NCI-H2107 treated with DMSO at 0.1 percent for 48 hours (cell line): ENCODE measurements at regions not wholly inside any gene's neighbourhood (a gene's known extent, or its start where the extent isn't known, plus 50 kb on each side); places are given as distances from the start of the nearest gene placed in this dataset.
A peak's percentile ranks its signal among the peaks of the same experiment; 100 is the strongest.

Experiments
- DNase-seq: peaks from one replicate; lab custom pipeline; 2025; ENCODE audit not compliant: unreplicated experiment; lab: John Stamatoyannopoulos, UW

DNA sequence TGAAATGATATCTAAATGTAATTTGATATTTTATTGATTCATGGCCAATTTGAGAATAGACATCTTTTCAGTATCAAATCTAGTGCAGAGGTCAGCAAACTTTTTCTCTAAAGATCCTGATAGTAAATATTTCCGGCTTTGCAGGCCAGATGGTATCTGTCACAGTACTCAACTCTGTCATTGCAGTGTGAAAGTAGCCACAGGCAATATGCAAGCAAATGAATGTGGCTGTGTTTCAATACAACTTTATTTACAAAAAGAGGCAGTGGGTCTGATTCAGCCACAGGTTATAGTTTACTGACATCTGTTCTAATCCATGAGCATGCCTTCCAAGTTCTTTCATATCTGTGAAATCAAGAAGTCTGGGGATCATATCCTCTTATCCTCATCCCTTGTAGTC, 221.2 kb downstream of the PRDM2 start:
- no peak for DNase-seq

DNA sequence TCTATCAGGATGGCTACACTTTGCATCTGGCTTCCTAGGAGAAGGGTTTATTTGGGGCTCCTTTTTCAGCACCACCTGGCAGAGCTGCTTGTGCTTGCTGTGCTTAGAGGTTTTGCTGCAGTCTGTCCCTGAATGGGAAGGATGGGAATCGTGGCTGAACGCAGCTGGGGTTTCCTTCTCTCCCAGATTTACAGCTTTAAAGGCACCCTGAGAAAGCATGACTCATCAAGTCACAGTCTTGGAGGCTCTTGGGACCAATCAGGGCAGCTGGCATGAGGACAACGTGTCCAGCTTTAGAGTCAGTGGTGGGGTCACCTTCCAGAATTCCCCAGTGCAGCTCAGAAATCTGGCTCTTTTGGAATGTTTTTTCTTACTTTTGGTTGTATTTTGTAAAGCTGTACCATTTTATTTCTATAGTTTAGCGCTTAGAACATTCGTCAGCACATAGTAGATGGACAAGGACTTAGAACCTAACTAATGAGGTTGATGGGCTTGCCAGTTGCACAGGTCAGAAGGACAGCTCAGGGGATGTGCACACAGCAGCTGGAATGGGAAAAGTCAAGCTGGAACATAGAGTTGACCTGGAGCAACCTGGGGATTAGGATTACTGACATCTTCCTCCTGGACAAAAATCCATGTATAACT, 222.6 kb downstream of the PRDM2 start:
- DNase-seq, result no peak

DNA sequence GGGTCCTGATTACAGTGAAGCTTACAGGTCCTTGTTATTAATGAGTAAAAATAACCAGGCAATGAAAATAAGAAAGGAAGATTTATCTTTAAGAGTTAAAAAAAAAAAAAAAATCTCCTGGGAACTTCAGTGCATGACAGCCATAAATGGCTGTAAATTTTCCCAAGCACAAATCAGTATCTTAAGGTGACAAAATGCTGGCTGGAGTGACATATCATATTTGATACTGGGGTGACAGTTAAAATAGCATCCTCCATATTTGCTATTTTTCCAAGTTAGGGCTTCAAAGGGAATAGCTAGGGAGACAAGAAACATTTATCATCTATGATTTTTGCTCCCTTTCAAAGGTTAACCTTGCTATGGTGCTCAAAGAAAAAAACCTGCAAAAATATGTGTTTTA, 226.6 kb downstream of the PRDM2 start:
- no peak for DNase-seq

DNA sequence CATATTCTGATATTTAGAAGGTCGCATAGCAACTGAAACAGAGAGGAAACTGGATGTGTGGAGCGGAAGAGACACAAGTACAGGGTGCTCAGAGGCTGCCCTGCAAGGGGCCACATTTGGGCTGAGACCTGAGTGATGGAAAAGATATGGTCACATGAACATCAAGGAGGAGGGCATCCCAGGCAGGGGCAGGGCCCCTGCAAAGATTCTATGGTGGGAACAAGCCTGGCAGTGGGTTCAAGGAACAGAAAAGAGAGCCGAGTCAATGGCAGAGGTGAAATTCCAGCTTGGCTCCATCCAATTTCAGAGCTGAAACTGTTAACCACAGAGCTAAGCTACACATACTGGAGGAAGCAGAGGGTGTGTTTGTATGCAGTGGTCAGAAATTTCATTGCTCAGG, 227.7 kb downstream of the PRDM2 start:
- no peak for DNase-seq

DNA sequence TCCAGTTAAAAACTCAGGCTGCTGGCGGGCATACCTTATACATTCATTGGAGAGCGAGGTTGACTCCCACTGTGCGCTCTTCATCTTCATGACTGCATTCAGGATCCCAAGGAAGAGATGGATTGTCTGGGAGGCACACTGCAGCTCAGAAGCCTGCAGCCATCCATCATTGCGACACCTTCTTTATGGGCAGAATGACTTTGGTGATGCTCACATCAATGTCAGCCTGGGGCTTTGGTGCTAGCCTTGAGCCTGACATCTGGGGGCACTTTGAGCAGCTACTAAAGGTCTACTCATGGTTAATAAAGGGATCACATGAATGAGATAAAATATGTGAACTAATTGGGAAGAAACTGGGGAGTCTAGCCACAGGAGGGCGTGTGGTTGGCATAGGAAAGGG, 229.3 kb downstream of the PRDM2 start:
- no peak for DNase-seq

DNA sequence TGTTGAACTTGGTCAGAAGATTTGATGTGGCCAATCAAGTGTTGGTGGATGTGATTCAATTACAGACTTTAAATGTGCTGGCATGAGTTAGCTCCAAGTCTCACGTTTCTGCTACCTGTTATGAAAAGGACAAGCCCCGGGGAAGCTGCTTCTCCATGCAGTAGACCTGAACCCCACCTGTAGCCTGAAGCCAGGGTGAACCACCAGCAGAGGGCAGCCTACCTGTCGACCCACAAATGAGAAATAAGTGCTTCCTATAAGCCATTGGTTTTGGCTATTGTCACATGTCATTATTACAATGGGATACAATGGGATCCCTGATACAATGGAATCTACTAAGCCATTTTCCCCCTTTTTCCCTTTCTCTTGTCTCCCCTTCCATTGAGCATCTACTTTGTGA, 230.2 kb downstream of the PRDM2 start:
- DNase-seq, result no peak

DNA sequence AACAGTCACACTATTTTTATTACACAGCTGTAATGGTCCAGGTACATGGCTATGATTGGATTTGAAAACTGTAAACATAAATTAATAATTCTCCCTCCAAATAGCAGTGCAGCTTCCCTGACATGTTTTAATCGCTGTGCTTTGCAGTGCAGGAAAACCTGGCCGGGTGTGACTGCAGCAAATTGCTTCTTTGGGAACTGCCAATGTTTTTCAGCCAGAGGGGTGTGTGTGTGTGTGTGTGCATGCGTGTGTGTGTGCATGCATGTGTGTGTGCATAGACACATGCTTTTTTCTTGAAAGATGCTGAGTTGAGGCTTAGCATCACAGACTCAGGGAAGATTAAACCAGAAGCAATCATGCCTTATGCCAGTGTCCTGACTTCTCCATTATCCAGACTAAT, 231.2 kb downstream of the PRDM2 start:
- no peak for DNase-seq

DNA sequence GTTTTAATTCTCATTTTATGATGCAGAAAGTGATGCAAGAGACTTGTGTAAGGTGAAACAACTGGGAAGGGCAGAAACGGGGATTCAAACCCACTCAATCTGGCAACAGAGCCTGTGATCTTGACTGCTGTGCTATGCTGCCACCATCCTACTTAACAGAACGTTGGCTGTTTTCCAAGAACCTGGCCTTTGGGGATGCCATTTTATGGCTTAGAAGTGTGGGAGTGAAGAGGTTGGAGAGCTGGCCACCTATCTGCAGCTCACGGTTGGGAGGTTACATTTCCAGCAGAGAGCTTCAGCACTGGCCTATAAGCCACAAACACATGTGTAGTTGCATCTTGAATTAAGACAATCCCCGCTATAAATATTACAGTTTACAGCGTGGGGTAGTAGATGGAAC, 235.3 kb downstream of the PRDM2 start:
- DNase-seq, result peak; percentile 5

DNA sequence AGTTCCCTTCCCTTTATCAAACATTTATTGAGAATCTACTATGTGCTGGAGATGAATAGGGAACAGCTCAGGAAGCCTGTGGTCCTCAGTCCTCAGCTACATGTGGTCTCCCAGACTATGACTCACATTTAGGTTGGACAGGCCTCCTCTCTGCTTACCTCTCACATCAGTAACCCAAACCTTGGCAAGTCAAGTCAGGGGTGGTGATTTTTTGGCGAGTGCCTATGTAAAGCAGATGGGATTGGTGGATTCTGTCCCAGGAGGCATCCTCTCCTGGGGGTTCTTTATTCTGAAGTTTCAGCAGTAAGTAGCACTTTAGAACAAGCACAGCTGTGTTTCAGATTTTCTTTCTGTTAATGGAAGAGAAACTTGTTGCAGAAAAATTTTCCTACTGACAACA, 241.3 kb downstream of the PRDM2 start:
- no peak for DNase-seq

DNA sequence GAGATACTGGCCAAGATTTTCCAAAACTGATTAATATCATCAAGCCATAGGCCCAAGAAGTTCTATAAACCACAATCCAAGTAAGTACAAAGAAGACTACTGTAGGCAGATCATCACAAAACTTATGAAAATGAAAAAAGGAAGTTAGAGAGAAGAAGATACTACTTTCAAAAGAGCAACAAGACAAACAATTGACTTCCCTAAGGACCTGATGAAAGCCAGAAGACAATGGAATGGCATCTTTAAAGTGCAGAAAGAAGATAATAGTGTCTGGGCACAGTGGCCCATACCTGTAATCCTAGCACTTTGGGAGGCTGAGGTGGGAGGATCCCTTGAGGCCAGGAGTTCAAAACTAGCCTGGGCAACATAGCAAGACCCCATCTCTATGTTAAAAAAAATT, 243.1 kb downstream of the PRDM2 start:
- no peak for DNase-seq

DNA sequence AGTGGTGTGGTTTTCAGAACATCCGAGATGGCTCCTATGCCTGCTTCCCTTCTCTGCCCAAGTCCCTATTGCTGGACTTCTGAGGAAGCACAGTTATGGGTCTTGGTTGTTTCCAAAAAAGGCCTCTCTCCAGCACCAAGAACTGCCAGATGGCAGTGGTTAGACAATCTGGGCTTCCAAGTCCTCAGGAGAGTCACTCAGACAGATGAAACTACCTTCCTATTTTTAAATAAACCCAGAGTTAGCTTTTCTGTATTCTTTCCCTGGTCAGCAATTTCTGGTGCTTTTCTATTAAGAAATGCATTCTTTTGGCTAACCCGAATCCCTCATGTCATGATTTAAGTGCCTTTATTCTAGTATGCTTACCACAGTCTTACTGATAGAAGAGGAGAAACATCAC, 245.9 kb downstream of the PRDM2 start:
- no peak for DNase-seq

DNA sequence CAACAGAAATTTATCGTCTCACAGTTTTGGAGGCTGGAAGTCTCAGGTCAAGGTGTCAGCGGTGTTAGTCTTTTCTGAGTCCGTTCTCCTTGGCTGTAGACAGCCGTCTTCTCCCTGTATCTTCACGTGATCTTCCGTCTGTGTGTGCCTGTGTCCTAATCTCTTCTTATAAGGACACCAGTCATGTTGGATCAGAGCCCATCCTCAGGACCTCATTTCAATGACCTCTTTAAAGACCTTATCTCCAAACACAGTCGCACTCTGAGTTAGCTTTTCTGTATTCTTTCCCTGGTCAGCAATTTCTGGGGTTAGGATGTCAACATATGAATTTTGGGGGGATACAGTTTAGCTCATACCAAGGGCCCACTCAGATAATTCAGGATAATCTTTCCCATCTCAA, 247.7 kb downstream of the PRDM2 start:
- no peak for DNase-seq

DNA sequence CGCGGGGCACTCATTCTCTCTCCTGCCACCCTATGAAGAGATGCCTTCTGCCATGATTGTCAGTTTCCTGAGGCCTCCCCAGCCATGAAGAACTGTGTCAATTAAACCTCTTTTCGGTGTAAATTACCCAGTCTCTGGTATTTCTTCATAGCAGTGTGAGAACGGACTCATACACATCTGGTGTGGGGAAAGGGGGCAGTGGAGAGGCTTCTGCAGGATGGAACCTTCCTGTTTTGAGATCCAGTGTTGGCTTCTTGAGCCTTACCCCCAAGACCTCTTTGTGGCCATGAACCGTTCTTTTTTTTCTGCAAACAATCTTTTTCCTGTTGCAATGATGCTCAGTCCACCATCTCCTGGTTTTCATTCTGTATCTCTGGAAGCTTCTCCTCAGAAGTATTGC, 248.4 kb downstream of the PRDM2 start:
- no peak for DNase-seq

DNA sequence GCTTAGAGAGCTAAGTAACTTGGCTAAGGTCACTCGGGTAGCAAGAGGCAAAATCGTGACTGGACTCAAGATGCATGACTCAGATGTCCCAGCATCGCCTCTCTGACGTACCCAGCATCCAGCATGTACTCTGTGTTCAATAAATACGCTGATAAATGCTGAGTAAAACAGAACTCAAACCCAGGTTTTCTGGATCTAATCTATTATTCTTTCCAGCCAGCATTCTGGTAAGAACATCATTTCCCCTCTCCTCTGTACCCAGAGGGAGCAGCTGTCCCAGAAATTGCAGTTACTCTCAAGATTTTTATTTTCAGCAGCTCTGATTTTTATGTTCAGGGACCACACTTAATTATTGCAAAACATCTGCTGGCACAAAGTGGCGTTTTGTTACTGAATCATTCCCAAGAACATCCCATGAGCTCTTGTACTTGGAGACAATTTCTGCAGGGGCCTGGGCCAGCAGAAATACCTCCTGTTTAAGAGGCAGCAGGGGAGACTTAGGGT, 249.0 kb downstream of the PRDM2 start:
- no peak for DNase-seq

DNA sequence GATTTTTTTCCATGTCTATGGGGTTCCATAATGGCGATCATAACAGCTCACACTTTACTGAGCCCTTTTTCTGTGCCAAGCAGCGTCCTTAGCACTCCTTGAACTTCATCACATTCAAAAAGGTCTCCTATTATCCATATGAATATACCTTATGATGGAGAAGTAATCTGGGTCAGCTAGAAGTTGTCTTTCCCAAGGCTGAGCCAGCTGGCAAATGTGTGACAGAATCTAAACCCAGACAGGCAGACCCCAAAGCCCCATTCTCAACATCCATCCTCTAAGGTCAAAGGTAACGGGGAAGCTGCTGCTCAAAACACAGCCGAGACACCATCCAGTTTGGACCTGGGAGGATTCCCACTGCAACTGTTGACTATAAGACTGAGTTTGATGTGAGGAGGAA, 249.6 kb downstream of the PRDM2 start:
- DNase-seq, result no peak

DNA sequence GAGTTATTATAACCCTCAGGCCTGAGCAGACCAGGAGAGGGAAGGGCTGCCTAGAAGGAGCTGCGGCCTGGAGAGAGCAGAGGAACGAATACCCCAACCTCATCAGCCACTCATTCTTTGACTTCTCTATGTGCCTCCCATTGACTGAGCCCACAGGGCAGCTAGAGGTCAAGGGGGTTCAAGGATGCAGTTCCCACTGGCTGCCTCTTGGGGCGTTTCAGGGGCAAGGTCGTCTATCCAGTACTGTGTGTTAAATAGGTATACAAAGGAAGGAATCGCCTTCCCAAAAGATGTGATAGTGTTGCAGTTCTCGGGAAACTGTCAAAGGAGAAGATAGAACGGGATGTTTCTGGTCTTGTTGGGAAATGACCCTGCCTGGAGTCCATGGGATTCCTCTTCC, 250.6 kb downstream of the PRDM2 start:
- DNase-seq, result no peak

DNA sequence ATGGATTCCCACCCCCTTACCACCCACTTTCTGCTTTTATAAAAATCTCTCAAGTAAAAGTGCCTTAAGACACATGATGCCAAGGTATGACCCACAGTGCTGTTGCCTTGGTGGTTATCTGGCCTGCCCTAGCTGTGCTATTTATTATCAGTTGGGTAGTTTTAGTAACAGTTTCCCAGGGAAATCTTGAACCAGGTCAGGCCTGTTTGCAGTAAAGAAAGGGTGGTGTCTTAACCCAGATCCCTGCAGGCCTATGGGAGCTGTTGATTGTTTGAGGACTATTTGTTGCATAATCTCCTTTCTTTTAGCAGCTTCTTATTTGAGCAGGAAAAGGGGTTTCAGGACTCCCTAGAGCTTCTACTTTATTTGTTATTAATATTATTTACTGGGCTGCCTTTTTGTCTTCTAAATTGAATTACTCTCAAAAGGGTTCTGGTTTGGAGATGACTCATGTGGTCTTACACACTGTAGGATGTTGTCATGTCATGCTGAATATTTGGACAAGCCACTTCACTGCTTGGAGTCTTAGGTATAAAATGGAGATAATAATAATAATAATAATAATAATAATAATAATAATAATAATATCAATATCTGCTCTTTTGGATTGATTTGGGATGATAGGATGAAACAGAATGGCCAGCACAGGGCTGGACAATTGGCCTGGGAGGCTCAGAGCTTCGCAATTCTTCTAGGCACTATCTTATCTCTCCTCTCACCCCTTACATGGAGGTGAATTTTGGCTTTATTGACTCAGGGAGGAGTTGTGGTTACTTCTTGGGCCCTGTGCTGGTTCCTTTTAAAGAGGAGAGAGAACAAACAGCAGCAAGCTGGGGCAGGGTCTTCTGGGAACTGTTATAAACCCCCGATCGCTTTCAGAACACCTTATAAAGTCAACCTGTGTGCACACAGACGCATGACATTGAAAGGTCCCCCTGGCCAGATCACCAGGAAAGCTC, 252.1 kb downstream of the PRDM2 start:
- DNase-seq, result no peak

DNA sequence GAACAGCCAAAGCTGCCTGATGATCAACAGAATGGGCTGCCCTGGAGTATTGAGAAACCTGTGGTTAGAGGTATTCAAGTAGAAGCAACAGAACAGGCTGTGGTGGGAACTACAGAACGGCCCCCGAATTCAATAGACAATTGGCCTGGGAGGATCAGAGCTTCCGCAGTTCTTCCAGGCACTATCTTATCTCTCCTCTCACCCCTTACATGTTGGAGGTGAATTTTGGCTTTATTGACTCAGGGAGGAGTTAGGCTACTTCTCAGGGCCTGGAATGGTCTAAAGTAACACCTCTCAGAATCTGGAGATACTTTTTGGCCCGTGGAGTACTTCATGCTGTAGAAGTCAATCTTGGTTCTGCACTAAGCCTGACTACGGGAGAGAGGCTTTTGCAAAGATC, 253.0 kb downstream of the PRDM2 start:
- no peak for DNase-seq

DNA sequence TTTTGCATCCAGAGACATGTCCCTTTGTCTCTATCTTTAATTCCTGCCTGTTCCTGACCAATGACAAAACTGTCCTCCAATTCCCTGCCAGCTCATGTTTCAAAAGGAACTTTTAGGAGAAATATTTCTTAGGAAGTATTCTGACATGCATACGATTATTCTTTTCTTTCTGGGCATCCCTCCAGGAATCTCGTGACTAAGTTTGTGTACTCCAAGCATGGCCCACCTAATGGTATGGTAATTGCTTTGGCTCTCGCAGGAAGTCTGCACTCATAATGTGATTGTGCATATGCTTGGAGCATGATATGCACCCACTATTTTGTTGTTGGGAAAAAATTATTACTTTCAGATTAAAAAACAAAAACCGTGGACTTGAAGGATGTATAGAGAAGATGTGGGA, 256.4 kb downstream of the PRDM2 start:
- no peak for DNase-seq

DNA sequence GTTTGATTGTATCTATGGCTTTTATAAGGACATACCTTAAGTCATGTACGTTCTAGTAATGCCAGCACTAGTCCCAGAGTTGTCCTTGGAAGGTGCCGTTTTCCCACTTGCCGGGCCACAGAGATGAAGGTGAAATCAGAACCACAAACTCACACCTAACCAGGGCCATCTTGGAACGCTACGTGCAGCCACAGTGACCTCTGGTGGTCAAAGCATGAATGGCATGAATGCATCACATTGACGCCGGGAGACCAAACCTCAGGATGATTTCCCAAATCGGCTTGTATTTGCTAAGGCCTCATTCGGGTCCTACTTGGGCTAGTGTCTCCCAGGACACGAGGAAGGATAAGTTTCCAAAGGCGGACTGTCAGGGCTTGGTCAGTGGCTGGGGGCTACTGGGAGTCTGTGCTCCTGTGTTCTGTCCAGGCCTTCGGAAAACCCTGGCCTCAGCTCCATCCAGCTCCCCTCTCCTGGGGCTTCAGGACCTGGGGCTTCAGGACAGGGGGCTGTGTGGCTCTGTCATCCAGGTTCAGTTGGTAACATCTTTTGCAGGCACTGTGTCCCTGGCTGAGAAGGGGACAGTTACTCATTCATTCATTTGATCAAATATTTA, 260.5 kb downstream of the PRDM2 start:
- peak; percentile 7 for DNase-seq

DNA sequence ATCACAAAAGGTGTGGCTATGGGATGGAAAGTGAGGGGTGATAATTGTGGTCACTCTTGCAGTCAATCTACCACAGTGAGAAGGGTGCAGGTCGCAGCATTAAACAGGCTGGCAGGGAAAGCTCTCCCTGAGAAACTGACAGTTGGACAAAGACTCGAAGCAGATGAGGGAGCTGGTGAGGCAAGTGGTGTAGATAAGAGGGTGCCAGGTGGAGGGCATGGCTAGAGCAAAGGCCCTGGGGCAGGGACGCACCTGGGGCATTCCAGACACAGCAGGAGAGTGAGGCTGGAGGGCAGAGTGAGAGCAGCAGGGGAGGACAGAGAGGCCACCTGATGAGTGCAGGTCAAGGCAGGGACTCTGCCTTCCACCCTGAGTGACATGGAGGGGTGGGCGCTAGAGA, 264.8 kb downstream of the PRDM2 start:
- DNase-seq, result no peak
